Gastroesophageal sphincter (tissue), 4 donors: ENCODE measurements at regions not wholly inside any gene's neighbourhood (a gene's known extent, or its start where the extent isn't known, plus 50 kb on each side); places are given as distances from the start of the nearest gene placed in this dataset.

Experiments used
- ATAC-seq: fragments of 150-250 bp; one replicate; pipeline ENCODE4 v1.9.1; 2016; ENCODE audit warnings: mild to moderate bottlenecking, moderate library complexity
- H3K27ac ChIP-seq, 4 donors: fragments of 200-600 bp; sonication (generic) in 3 of 4; 1 replicate in 3 of 4; 2 replicates in 1 of 4; pipeline ENCODE4 v1.5.1; 2016 to 2019
- H3K27me3 ChIP-seq: fragments of 200-600 bp; sonication (generic); one replicate; pipeline ENCODE4 v1.5.1; 2019
- H3K36me3 ChIP-seq, 2 donors: fragments of 200-600 bp; sonication (generic); one replicate each; pipeline ENCODE4 v1.5.1; 2019; ENCODE audit warnings: control low read depth in 1 of 2
- H3K4me1 ChIP-seq, 3 donors: fragments of 200-600 bp; sonication (generic); 1 replicate in 2 of 3; 2 replicates in 1 of 3; pipeline ENCODE4 v1.5.1; 2016 to 2019; ENCODE audit warnings: control low read depth in 2 of 3
- H3K4me3 ChIP-seq, 2 donors: fragments of 200-600 bp; sonication (generic); one replicate each; pipeline ENCODE4 v1.5.1; 2019; ENCODE audit warnings: mild to moderate bottlenecking in 1 of 2, moderate library complexity in 1 of 2
- H3K9me3 ChIP-seq, 3 donors: fragments of 200-600 bp; sonication (generic); one replicate each; pipeline ENCODE4 v1.5.1; 2017 to 2019; ENCODE audit warnings: control low read depth in 2 of 3
- CTCF ChIP-seq, 4 experiments: fragments of 200-600 bp in 2 of 4; fragments of 450-650 bp in 2 of 4; sonication (generic) in 1 of 4; IDR thresholded peaks; one replicate each; pipeline ENCODE4 v1.5.1; 2017 to 2019; ENCODE audit warnings: antibody characterized with exemption in 4 of 4, mild to moderate bottlenecking in 2 of 4, moderate library complexity in 2 of 4
- EP300 ChIP-seq: sonication (generic); formaldehyde crosslinking; IDR thresholded peaks from one replicate; pipeline ENCODE4 v1.6.1; 2017; ENCODE audit warnings: antibody characterized with exemption, mild to moderate bottlenecking
- POLR2A ChIP-seq, 2 donors: fragments of 450-650 bp; IDR thresholded peaks; one replicate each; pipeline ENCODE4 v1.6.1; 2017; ENCODE audit warnings: antibody characterized with exemption in 2 of 2, mild to moderate bottlenecking in 2 of 2, moderate library complexity in 1 of 2
- POLR2AphosphoS5 ChIP-seq: sonication (generic); formaldehyde crosslinking; IDR thresholded peaks from one replicate; pipeline ENCODE4 v1.6.1; 2017; ENCODE audit warnings: antibody characterized with exemption
- WGBS, 2 donors: methylation state at CpG; one replicate each; pipeline ENCODE4 v1.1.5; 2018; ENCODE audit warnings: low coverage in 1 of 2; 5-methylcytosine and 5-hydroxymethylcytosine counted together

- no peaks in the 10 kb centered on the region for H3K27me3 ChIP-seq
- H3K4me3 ChIP-seq = no peak overlapping the region
- 44 to 46% methylated on average over 2 of the region's 2 CpGs for WGBS, 2 donors
- H3K27ac ChIP-seq = no peak overlapping the region
- no peak for ATAC-seq
- no peak for TF ChIP-seq CTCF (IDR thresholded peaks at IDR 0.05)
- no peak for TF ChIP-seq POLR2A (IDR thresholded peaks at IDR 0.05)
- no peak for TF ChIP-seq EP300
- TF ChIP-seq POLR2AphosphoS5 = no peak
- no peaks in the 10 kb centered on the region for H3K36me3 ChIP-seq
- no peaks in the 10 kb centered on the region for H3K9me3 ChIP-seq
- H3K4me1 ChIP-seq = no peaks in the 10 kb centered on the region
These were observed 112.0 kb upstream of the KCNN2 start for GRCh38 chr5:114249823-114250222.

GRCh38 chr5:114250536-114250935 lies 111.3 kb upstream of the KCNN2 start:
- H3K36me3 ChIP-seq = no peaks in the 10 kb centered on the region
- WGBS, 2 donors = 90 to 97% methylated on average over 2 to 3 of the region's 3 CpGs
- no peak for TF ChIP-seq POLR2A (IDR thresholded peaks at IDR 0.05)
- no peak for TF ChIP-seq EP300
- no peak for TF ChIP-seq CTCF (IDR thresholded peaks at IDR 0.05)
- no peak for TF ChIP-seq POLR2AphosphoS5
- no peaks in the 10 kb centered on the region for H3K9me3 ChIP-seq
- no peak for ATAC-seq
- H3K27me3 ChIP-seq = no peaks in the 10 kb centered on the region
- no peak overlapping the region for H3K27ac ChIP-seq
- no peak overlapping the region for H3K4me3 ChIP-seq
- H3K4me1 ChIP-seq = no peaks in the 10 kb centered on the region

- Histone ChIP-seq H3K4me3 (no peak overlapping the region), H3K27ac (no peak overlapping the region), H3K36me3 (no peaks in the 10 kb centered on the region), H3K9me3 (no peaks in the 10 kb centered on the region), H3K4me1 (no peaks in the 10 kb centered on the region), H3K27me3 (no peaks in the 10 kb centered on the region)
- TF ChIP-seq EP300 (no peak), CTCF (IDR thresholded peaks at IDR 0.05) (no peak), POLR2A (IDR thresholded peaks at IDR 0.05) (no peak), POLR2AphosphoS5 (no peak)
- ATAC-seq = no peak
These were observed 109.6 kb upstream of the KCNN2 start for GRCh38 chr5:114252226-114252625.

- no peaks in the 10 kb centered on the region for H3K4me1 ChIP-seq
- 37 to 42% methylated on average over 3 of the region's 3 CpGs for WGBS, 2 donors
- no peaks in the 10 kb centered on the region for H3K36me3 ChIP-seq
- H3K4me3 ChIP-seq = no peak overlapping the region
- no peak for ATAC-seq
- H3K27me3 ChIP-seq = no peaks in the 10 kb centered on the region
- TF ChIP-seq POLR2AphosphoS5 (no peak), EP300 (no peak), CTCF (IDR thresholded peaks at IDR 0.05) (no peak), POLR2A (IDR thresholded peaks at IDR 0.05) (no peak)
- no peaks in the 10 kb centered on the region for H3K9me3 ChIP-seq
- H3K27ac ChIP-seq = no peak overlapping the region
These were observed 106.6 kb upstream of the KCNN2 start for GRCh38 chr5:114255260-114255659.

- Histone ChIP-seq H3K36me3 (no peaks in the 10 kb centered on the region), H3K27ac (no peak overlapping the region), H3K9me3 (no peaks in the 10 kb centered on the region), H3K4me1 (no peaks in the 10 kb centered on the region), H3K27me3 (no peaks in the 10 kb centered on the region), H3K4me3 (no peak overlapping the region)
- TF ChIP-seq POLR2A (IDR thresholded peaks at IDR 0.05) = no peak
- TF ChIP-seq CTCF (IDR thresholded peaks at IDR 0.05) = no peak
- no peak for TF ChIP-seq POLR2AphosphoS5
- no peak for TF ChIP-seq EP300
- ATAC-seq = no peak
- 41 to 80% methylated on average over 2 to 3 of the region's 3 CpGs for WGBS, 2 donors
These were observed 99.9 kb upstream of the KCNN2 start for GRCh38 chr5:114261989-114262388.
